ENCODE measurements at regions not wholly inside any gene's neighbourhood (a gene's known extent, or its start where the extent isn't known, plus 50 kb on each side); places are given as distances from the start of the nearest gene placed in this dataset.

- DNase-seq (ENCODE audit: insufficient read length, low spot score), result no peak
- TF ChIP-seq POLR2A (IDR thresholded peaks at IDR 0.05; ENCODE audit: low read depth, low read length), result no peak
- no peak for FAIRE-seq
Observed at GRCh38 chr20:59392736-59393135, 92.3 kb downstream of the EDN3 start.

- DNase-seq (ENCODE audit: insufficient read length, low spot score), result no peak
- no peak for TF ChIP-seq POLR2A (IDR thresholded peaks at IDR 0.05; ENCODE audit: low read depth, low read length)
- no peak for FAIRE-seq
Observed at GRCh38 chr20:59393142-59393541, 92.7 kb downstream of the EDN3 start.

- TF ChIP-seq POLR2A (IDR thresholded peaks at IDR 0.05; ENCODE audit: low read depth, low read length), result no peak
- no peak for FAIRE-seq
- no peak for DNase-seq (ENCODE audit: insufficient read length, low spot score)
Observed at GRCh38 chr20:59395729-59396128, 95.3 kb downstream of the EDN3 start.

GRCh38 chr20:59398537-59399205 lies 98.3 kb downstream of the EDN3 start:
- FAIRE-seq, result no peak
- no peak for DNase-seq (ENCODE audit: insufficient read length, low spot score)
- no peak for TF ChIP-seq POLR2A (IDR thresholded peaks at IDR 0.05; ENCODE audit: low read depth, low read length)

- no peak for TF ChIP-seq POLR2A (IDR thresholded peaks at IDR 0.05; ENCODE audit: low read depth, low read length)
- FAIRE-seq (no peak), DNase-seq (ENCODE audit: insufficient read length, low spot score) (no peak)
Observed at GRCh38 chr20:59399426-59400099, 99.2 kb downstream of the EDN3 start.

- FAIRE-seq (no peak), DNase-seq (ENCODE audit: insufficient read length, low spot score) (no peak)
- no peak for TF ChIP-seq POLR2A (IDR thresholded peaks at IDR 0.05; ENCODE audit: low read depth, low read length)
Observed at GRCh38 chr20:59400708-59401107, 100.3 kb downstream of the EDN3 start.

GRCh38 chr20:59402681-59403080 lies 102.3 kb downstream of the EDN3 start:
- no peak for TF ChIP-seq POLR2A (IDR thresholded peaks at IDR 0.05; ENCODE audit: low read depth, low read length)
- FAIRE-seq, result no peak
- DNase-seq (ENCODE audit: insufficient read length, low spot score), result no peak

- TF ChIP-seq POLR2A (IDR thresholded peaks at IDR 0.05; ENCODE audit: low read depth, low read length), result no peak
- peak; percentile 79 for DNase-seq (ENCODE audit: insufficient read length, low spot score)
- no peak for FAIRE-seq
Observed at GRCh38 chr20:59403261-59403961, 103.0 kb downstream of the EDN3 start.

- DNase-seq (ENCODE audit: insufficient read length, low spot score), result no peak
- FAIRE-seq, result no peak
- TF ChIP-seq POLR2A (IDR thresholded peaks at IDR 0.05; ENCODE audit: low read depth, low read length), result no peak
Observed at GRCh38 chr20:59403962-59404314, 103.5 kb downstream of the EDN3 start.

GRCh38 chr20:59404749-59405148 lies 104.3 kb downstream of the EDN3 start:
- TF ChIP-seq POLR2A (IDR thresholded peaks at IDR 0.05; ENCODE audit: low read depth, low read length), result no peak
- FAIRE-seq (no peak), DNase-seq (ENCODE audit: insufficient read length, low spot score) (no peak)

GRCh38 chr20:59405226-59406200 lies 105.1 kb downstream of the EDN3 start:
- no peak for FAIRE-seq
- no peak for TF ChIP-seq POLR2A (IDR thresholded peaks at IDR 0.05; ENCODE audit: low read depth, low read length)
- DNase-seq (ENCODE audit: insufficient read length, low spot score), result no peak

GRCh38 chr20:59406446-59406845 lies 106.0 kb downstream of the EDN3 start:
- FAIRE-seq (no peak), DNase-seq (ENCODE audit: insufficient read length, low spot score) (no peak)
- TF ChIP-seq POLR2A (IDR thresholded peaks at IDR 0.05; ENCODE audit: low read depth, low read length), result no peak

- FAIRE-seq, result no peak
- DNase-seq (ENCODE audit: insufficient read length, low spot score), result no peak
- TF ChIP-seq POLR2A (IDR thresholded peaks at IDR 0.05; ENCODE audit: low read depth, low read length), result no peak
Observed at GRCh38 chr20:59411170-59411569, 110.8 kb downstream of the EDN3 start.

GRCh38 chr20:59411589-59411988 lies 111.2 kb downstream of the EDN3 start:
- no peak for FAIRE-seq
- no peak for TF ChIP-seq POLR2A (IDR thresholded peaks at IDR 0.05; ENCODE audit: low read depth, low read length)
- DNase-seq (ENCODE audit: insufficient read length, low spot score), result no peak
